UCSD-AML1 (cell line): ENCODE measurements at regions not wholly inside any gene's neighbourhood (a gene's known extent, or its start where the extent isn't known, plus 50 kb on each side); places are given as distances from the start of the nearest gene placed in this dataset.
"Not testable (repeated sequence)": the region's sequence is repeated elsewhere in the genome, so short reads cannot be mapped to it uniquely, and the experiment has no call there.

Source experiments
- DNase-seq: peaks from one replicate; lab custom pipeline; 2025; ENCODE audit not compliant: unreplicated experiment; lab: John Stamatoyannopoulos, UW

- DNase-seq: peak; percentile 79
These were observed 104.6 kb downstream of the OR2B2 start for GRCh38 chr6:27807441-27808241.

GRCh38 chr6:27806981-27807440 lies 105.2 kb downstream of the OR2B2 start:
- DNase-seq: peak; percentile 50

- DNase-seq: no peak
These were observed 106.8 kb downstream of the OR2B2 start for GRCh38 chr6:27805347-27805746.

- DNase-seq: no peak
These were observed 107.3 kb downstream of the OR2B2 start for GRCh38 chr6:27804851-27805250.

GRCh38 chr6:27800731-27801373 lies 111.3 kb downstream of the OR2B2 start:
- no peak for DNase-seq

- no peak for DNase-seq
These were observed 114.2 kb downstream of the OR2B2 start for GRCh38 chr6:27797960-27798359.

GRCh38 chr6:27796736-27797481 lies 115.3 kb downstream of the OR2B2 start:
- not testable (repeated sequence) for DNase-seq

GRCh38 chr6:27795697-27796494 lies 116.3 kb downstream of the OR2B2 start:
- DNase-seq: peak; percentile 24

- peak; percentile 76 for DNase-seq
These were observed 120.8 kb downstream of the OR2B2 start for GRCh38 chr6:27791182-27791943.

GRCh38 chr6:27788376-27788775 lies 123.8 kb downstream of the OR2B2 start:
- not testable (repeated sequence) for DNase-seq

- DNase-seq: no peak
These were observed 126.1 kb downstream of the OR2B2 start for GRCh38 chr6:27786048-27786447.

- DNase-seq: no peak
These were observed 126.9 kb downstream of the OR2B2 start for GRCh38 chr6:27785294-27785693.

GRCh38 chr6:27782748-27783147 lies 129.4 kb downstream of the OR2B2 start:
- DNase-seq: no peak

GRCh38 chr6:27778625-27779417 lies 133.4 kb downstream of the OR2B2 start:
- DNase-seq: no peak

- no peak for DNase-seq
These were observed 134.4 kb downstream of the OR2B2 start for GRCh38 chr6:27777614-27778355.

- no peak for DNase-seq
These were observed 135.1 kb downstream of the OR2B2 start for GRCh38 chr6:27777126-27777525.

- no peak for DNase-seq
These were observed 135.7 kb downstream of the OR2B2 start for GRCh38 chr6:27776504-27776903.

- no peak for DNase-seq
These were observed 136.4 kb downstream of the OR2B2 start for GRCh38 chr6:27775796-27776184.
